Mesenchymal stem cell (in vitro differentiated cells and primary cell): ENCODE measurements at regions not wholly inside any gene's neighbourhood (a gene's known extent, or its start where the extent isn't known, plus 50 kb on each side); places are given as distances from the start of the nearest gene placed in this dataset.

Experiments
- DNase-seq: peaks from one replicate; pipeline ENCODE4 v3.0.0-alpha.2; 2013
- H2AFZ ChIP-seq: one replicate; pipeline ENCODE4 v1.6.1; 2013; ENCODE audit warnings: low read depth, mild to moderate bottlenecking, control low read depth, inconsistent platforms, low read length, moderate library complexity
- H2AK5ac ChIP-seq: 2 replicates; pipeline ENCODE4 v1.6.1; 2013; ENCODE audit warnings: low read length, moderate library complexity, mild to moderate bottlenecking, inconsistent platforms; ENCODE audit not compliant: severe bottlenecking
- H2BK120ac ChIP-seq: one replicate; pipeline ENCODE4 v1.6.1; 2013; ENCODE audit warnings: low read depth, mild to moderate bottlenecking, inconsistent platforms, low read length, moderate library complexity
- H2BK12ac ChIP-seq, 2 experiments: one replicate each; pipeline ENCODE4 v1.6.1; 2013; ENCODE audit warnings: inconsistent platforms in 2 of 2, low read length in 2 of 2, mild to moderate bottlenecking in 2 of 2, moderate library complexity in 2 of 2, control low read depth in 1 of 2
- H2BK15ac ChIP-seq: one replicate; pipeline ENCODE4 v1.6.1; 2013; ENCODE audit warnings: mild to moderate bottlenecking, low read depth, inconsistent platforms; ENCODE audit not compliant: poor library complexity, severe bottlenecking
- H2BK5ac ChIP-seq: 2 replicates; pipeline ENCODE4 v1.6.1; 2013; ENCODE audit warnings: low read depth, mild to moderate bottlenecking, low read length, control low read depth, inconsistent platforms; ENCODE audit not compliant: poor library complexity, severe bottlenecking
- H3K14ac ChIP-seq, 2 experiments: one replicate each; pipeline ENCODE4 v1.6.1; 2013; ENCODE audit warnings: inconsistent platforms in 2 of 2, low read length in 2 of 2, control low read depth in 1 of 2, mild to moderate bottlenecking in 1 of 2, moderate library complexity in 1 of 2
- H3K18ac ChIP-seq, 2 experiments: one replicate each; pipeline ENCODE4 v1.6.1; 2013; ENCODE audit warnings: inconsistent platforms in 2 of 2, low read length in 2 of 2, control low read depth in 1 of 2, low read depth in 1 of 2, mild to moderate bottlenecking in 1 of 2
- H3K23ac ChIP-seq, 2 experiments: one replicate each; pipeline ENCODE4 v1.6.1; 2013; ENCODE audit warnings: inconsistent platforms in 2 of 2, low read length in 2 of 2, mild to moderate bottlenecking in 2 of 2, moderate library complexity in 2 of 2, control low read depth in 1 of 2
- H3K27ac ChIP-seq: 2 replicates; pipeline ENCODE4 v1.5.1; 2013; ENCODE audit warnings: mild to moderate bottlenecking, moderate library complexity, low read length, control low read depth, inconsistent platforms; ENCODE audit not compliant: poor library complexity, severe bottlenecking
- H3K27me3 ChIP-seq, 2 experiments: 2 replicates each; pipeline versions ENCODE4 v1.6.1 to v1.7.0; 2013; ENCODE audit warnings: low read length in 2 of 2, mild to moderate bottlenecking in 2 of 2, moderate library complexity in 2 of 2, control low read depth in 1 of 2, inconsistent platforms in 1 of 2; ENCODE audit not compliant: control insufficient read depth in 1 of 2, insufficient read depth in 1 of 2
- H3K36me3 ChIP-seq, 2 experiments: 2 replicates each; pipeline versions ENCODE4 v1.6.1 to v1.7.0; 2013; ENCODE audit warnings: low read length in 2 of 2, control low read depth in 1 of 2, inconsistent platforms in 1 of 2, low read depth in 1 of 2, mild to moderate bottlenecking in 1 of 2; ENCODE audit not compliant: insufficient read depth in 2 of 2, control insufficient read depth in 1 of 2
- H3K4ac ChIP-seq, 2 experiments: one replicate each; pipeline ENCODE4 v1.6.1; 2013; ENCODE audit warnings: inconsistent platforms in 2 of 2, low read length in 2 of 2, mild to moderate bottlenecking in 2 of 2, moderate library complexity in 2 of 2, control low read depth in 1 of 2, low read depth in 1 of 2
- H3K4me1 ChIP-seq: 2 replicates; pipeline ENCODE4 v1.6.1; 2013; ENCODE audit warnings: low read depth, low read length, control low read depth; ENCODE audit not compliant: control insufficient read depth, insufficient read depth
- H3K4me2 ChIP-seq: 2 replicates; pipeline ENCODE4 v1.6.1; 2013; ENCODE audit warnings: low read length, mild to moderate bottlenecking, inconsistent platforms; ENCODE audit not compliant: poor library complexity, severe bottlenecking
- H3K4me3 ChIP-seq, 2 experiments: 2 replicates each; pipeline versions ENCODE4 v1.5.1 to v1.7.0; 2013; ENCODE audit warnings: low read length in 2 of 2, mild to moderate bottlenecking in 2 of 2, control low read depth in 1 of 2, low read depth in 1 of 2; ENCODE audit not compliant: insufficient read depth in 1 of 2
- H3K79me1 ChIP-seq: replicated peaks from 2 replicates; pipeline ENCODE4 v1.6.1; 2013; ENCODE audit warnings: mild to moderate bottlenecking, control low read depth, low read length, inconsistent platforms; ENCODE audit not compliant: poor library complexity, severe bottlenecking
- H3K9ac ChIP-seq: 2 replicates; pipeline ENCODE4 v1.7.0; 2013; ENCODE audit warnings: mild to moderate bottlenecking, low read length, moderate library complexity
- H3K9me3 ChIP-seq: 2 replicates; pipeline ENCODE4 v1.7.0; 2013; ENCODE audit warnings: mild to moderate bottlenecking, low read length; ENCODE audit not compliant: control insufficient read depth
- H4K8ac ChIP-seq: one replicate; pipeline ENCODE4 v1.6.1; 2013; ENCODE audit warnings: inconsistent platforms, mild to moderate bottlenecking, low read length, moderate library complexity
- H4K91ac ChIP-seq: one replicate; pipeline ENCODE4 v1.6.1; 2013; ENCODE audit warnings: mild to moderate bottlenecking, low read length, inconsistent platforms
- WGBS: methylation state at CpG from one replicate; pipeline ENCODE4 v1.1.7; 2013; ENCODE audit warnings: mixed read lengths; 5-methylcytosine and 5-hydroxymethylcytosine counted together

GRCh38 chr13:85562282-85562681 lies 236.9 kb downstream of the SLITRK6 start:
- H2AFZ ChIP-seq = no peak overlapping the region
- H3K4me3 ChIP-seq = no peak overlapping the region
- H3K14ac ChIP-seq = no peak overlapping the region
- H2AK5ac ChIP-seq = no peak overlapping the region
- no peaks in the 10 kb centered on the region for H3K9me3 ChIP-seq
- WGBS = 100% methylated on average over 3 of the region's 6 CpGs
- no peak overlapping the region for H2BK120ac ChIP-seq
- no peak overlapping the region for H3K4me2 ChIP-seq
- H3K23ac ChIP-seq = no peak overlapping the region
- no peaks in the 10 kb centered on the region for H3K79me1 ChIP-seq
- no peaks in the 10 kb centered on the region for H3K36me3 ChIP-seq
- no peak overlapping the region for H4K91ac ChIP-seq
- no peak for DNase-seq
- H2BK15ac ChIP-seq = no peak overlapping the region
- no peak overlapping the region for H2BK12ac ChIP-seq
- no peak overlapping the region for H2BK5ac ChIP-seq
- H3K9ac ChIP-seq = no peak overlapping the region
- no peak overlapping the region for H3K4ac ChIP-seq
- no peak overlapping the region for H3K27ac ChIP-seq
- no peak overlapping the region for H4K8ac ChIP-seq
- no peaks in the 10 kb centered on the region for H3K27me3 ChIP-seq
- H3K4me1 ChIP-seq = no peaks in the 10 kb centered on the region
- H3K18ac ChIP-seq = no peak overlapping the region

- Histone ChIP-seq H3K9me3 (no peaks in the 10 kb centered on the region), H3K4me2 (no peak overlapping the region), H3K9ac (no peak overlapping the region), H3K27ac (no peak overlapping the region), H3K4ac (no peak overlapping the region), H4K8ac (no peak overlapping the region), H2BK12ac (no peak overlapping the region), H3K18ac (no peak overlapping the region), H3K14ac (no peak overlapping the region), H4K91ac (no peak overlapping the region), H2BK5ac (no peak overlapping the region), H3K27me3 (no peaks in the 10 kb centered on the region), H2AK5ac (no peak overlapping the region), H3K79me1 (no peaks in the 10 kb centered on the region), H2BK15ac (no peak overlapping the region), H2AFZ (no peak overlapping the region), H3K4me3 (no peak overlapping the region), H2BK120ac (no peak overlapping the region), H3K23ac (no peak overlapping the region), H3K4me1 (no peaks in the 10 kb centered on the region), H3K36me3 (no peaks in the 10 kb centered on the region)
- WGBS = 77% methylated on average over 4 of the region's 6 CpGs
- no peak for DNase-seq
Observed at GRCh38 chr13:85557691-85558467, 241.3 kb downstream of the SLITRK6 start.

GRCh38 chr13:85551012-85551411 lies 248.2 kb downstream of the SLITRK6 start:
- Histone ChIP-seq H3K4me3 (no peak overlapping the region), H2BK5ac (no peak overlapping the region), H2AK5ac (no peak overlapping the region), H4K91ac (no peak overlapping the region), H3K4ac (no peak overlapping the region), H3K9me3 (peaks cover 22% of the 10 kb centered on the region), H3K4me1 (no peaks in the 10 kb centered on the region), H3K4me2 (no peak overlapping the region), H3K23ac (no peak overlapping the region), H3K9ac (no peak overlapping the region), H4K8ac (no peak overlapping the region), H2AFZ (no peak overlapping the region), H3K18ac (no peak overlapping the region), H3K79me1 (no peaks in the 10 kb centered on the region), H3K27me3 (no peaks in the 10 kb centered on the region), H2BK120ac (no peak overlapping the region), H3K14ac (no peak overlapping the region), H3K27ac (no peak overlapping the region), H2BK12ac (no peak overlapping the region), H2BK15ac (no peak overlapping the region), H3K36me3 (no peaks in the 10 kb centered on the region)
- no peak for DNase-seq
- WGBS = 93% methylated on average over 1 of the region's 1 CpG

GRCh38 chr13:85549819-85550218 lies 249.4 kb downstream of the SLITRK6 start:
- H3K9ac ChIP-seq = no peak overlapping the region
- WGBS = 100% methylated on average over 2 of the region's 2 CpGs
- H4K91ac ChIP-seq = no peak overlapping the region
- no peak overlapping the region for H3K27ac ChIP-seq
- no peak overlapping the region for H3K18ac ChIP-seq
- no peak overlapping the region for H2BK12ac ChIP-seq
- H3K36me3 ChIP-seq = no peaks in the 10 kb centered on the region
- H2AFZ ChIP-seq = no peak overlapping the region
- no peak overlapping the region for H3K23ac ChIP-seq
- H3K4me1 ChIP-seq = no peaks in the 10 kb centered on the region
- no peak overlapping the region for H2AK5ac ChIP-seq
- no peaks in the 10 kb centered on the region for H3K79me1 ChIP-seq
- no peak overlapping the region for H2BK5ac ChIP-seq
- peaks cover 22% of the 10 kb centered on the region for H3K9me3 ChIP-seq
- H3K4me2 ChIP-seq = no peak overlapping the region
- no peak overlapping the region for H4K8ac ChIP-seq
- no peak overlapping the region for H3K4ac ChIP-seq
- no peak overlapping the region for H3K4me3 ChIP-seq
- no peak overlapping the region for H2BK120ac ChIP-seq
- no peaks in the 10 kb centered on the region for H3K27me3 ChIP-seq
- no peak for DNase-seq
- no peak overlapping the region for H3K14ac ChIP-seq
- no peak overlapping the region for H2BK15ac ChIP-seq
